Renal pelvis (tissue), 1 donor: ENCODE measurements at regions not wholly inside any gene's neighbourhood (a gene's known extent, or its start where the extent isn't known, plus 50 kb on each side); places are given as distances from the start of the nearest gene placed in this dataset.
"Not testable (repeated sequence)": the region's sequence is repeated elsewhere in the genome, so short reads cannot be mapped to it uniquely, and the experiment has no call there.

Experiments used
- DNase-seq: peaks from one replicate; pipeline ENCODE4 v3.0.0-alpha.2; 2013

- DNase-seq = no peak
Observed at GRCh38 chr9:30160570-30160969, 2223.9 kb upstream of the ACO1 start.

- DNase-seq = no peak
Observed at GRCh38 chr9:30172206-30172605, 2212.2 kb upstream of the ACO1 start.

GRCh38 chr9:30178610-30179009, 2205.8 kb upstream of the ACO1 start:
- DNase-seq = no peak

- DNase-seq = no peak
Observed at GRCh38 chr9:30193421-30193820, 2191.0 kb upstream of the ACO1 start.

DNA sequence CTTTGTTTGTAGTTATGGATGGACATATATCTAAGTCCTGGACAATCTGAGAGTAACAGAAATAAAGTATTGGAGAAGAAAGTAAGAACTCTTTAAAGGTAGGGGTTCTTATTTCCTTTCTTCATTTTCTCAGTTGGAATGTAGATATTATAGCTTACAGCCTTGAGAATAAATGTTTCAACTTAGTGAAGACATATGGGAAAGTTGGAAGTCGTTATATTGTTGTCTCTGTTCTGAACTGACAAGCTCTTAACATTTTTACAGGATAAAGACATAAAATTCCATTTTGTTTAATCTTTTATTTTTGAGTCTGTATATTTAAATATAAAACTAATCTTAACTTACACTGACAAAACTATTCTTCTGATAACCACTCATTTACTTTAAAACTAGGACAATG, 2187.5 kb upstream of the ACO1 start:
- DNase-seq = no peak

GRCh38 chr9:30197453-30197852, 2187.0 kb upstream of the ACO1 start:
- no peak for DNase-seq

DNA sequence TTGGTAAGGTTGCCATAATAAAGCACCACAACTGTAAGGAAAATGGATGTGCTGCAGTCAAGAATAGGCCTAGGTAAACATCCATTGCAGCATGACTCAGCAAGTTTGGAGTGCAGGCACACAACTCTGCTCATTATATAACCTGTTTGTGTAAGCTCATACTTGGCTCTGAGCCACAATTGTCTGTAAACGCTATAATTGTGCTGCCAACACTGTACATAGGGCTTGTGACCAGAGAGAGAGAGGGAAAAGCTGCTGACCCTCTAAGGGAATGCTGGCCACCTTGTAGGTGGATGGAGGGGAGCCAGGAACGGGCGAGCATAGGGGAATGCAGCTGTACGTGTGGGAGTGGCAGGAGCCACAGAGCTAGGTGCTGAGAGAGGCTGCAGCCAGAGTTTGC, 2186.5 kb upstream of the ACO1 start:
- no peak for DNase-seq

DNA sequence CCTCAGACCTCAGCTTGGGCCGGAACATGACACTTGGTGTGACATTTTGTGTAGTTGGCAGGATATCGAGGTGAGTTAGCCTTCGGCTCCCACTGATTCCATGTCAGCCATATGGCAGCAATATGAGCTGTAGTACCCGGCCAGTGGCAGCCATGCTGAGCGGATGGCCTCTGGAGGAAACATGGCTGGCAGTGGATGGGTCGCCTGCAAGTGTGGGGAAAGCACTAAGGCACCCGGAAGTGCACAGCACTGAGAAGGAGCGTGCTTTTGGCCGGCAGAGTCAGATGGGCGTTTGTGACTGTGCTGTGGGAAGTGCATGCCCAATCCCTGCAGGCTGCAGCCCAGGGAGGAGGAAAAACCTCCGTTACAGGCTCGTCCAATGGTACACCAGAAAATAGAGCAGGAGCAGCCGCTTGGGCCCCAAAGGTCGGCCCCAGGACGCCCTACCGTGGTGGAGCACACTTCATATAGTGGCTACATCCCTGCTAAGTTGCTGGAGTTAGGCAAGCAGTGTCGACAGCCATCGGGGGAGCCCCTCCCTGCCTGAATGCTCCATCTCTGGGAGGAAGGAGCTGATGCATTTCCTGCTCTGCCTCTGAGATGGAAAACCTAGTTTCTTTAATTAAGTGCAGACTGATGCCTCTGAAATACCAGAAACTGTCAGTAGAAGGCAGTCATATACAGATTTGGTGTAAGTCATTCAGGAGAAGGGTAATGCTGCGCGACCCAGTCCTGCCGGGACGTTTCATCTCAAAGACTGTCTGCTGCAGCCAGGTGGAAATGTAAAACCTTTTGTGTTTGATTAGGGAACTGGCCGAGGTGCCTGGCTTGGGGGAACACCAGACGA, 2185.8 kb upstream of the ACO1 start:
- DNase-seq = no peak

GRCh38 chr9:30201024-30201423, 2183.4 kb upstream of the ACO1 start:
- DNase-seq = no peak

GRCh38 chr9:30235068-30235467, 2149.4 kb upstream of the ACO1 start:
- no peak for DNase-seq

DNA sequence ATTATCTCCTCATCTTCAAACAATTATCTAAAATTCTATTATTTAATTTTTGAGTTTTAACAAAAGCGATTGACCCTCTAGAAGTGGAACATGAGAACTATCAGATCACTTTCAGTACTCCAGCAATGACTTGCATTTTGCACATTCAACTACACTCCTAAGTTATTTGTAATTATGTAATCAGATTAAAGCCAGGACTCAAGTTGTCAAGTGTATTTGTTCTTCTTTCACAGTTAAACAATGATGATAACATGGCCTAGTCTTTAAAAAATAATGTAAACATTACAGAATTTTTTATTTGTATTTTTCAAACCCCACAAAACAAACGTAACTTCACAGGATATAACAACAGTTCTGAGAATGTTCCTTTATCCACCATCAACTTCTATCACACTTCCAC, 2148.9 kb upstream of the ACO1 start:
- no peak for DNase-seq

GRCh38 chr9:30239878-30240277, 2144.6 kb upstream of the ACO1 start:
- no peak for DNase-seq

DNA sequence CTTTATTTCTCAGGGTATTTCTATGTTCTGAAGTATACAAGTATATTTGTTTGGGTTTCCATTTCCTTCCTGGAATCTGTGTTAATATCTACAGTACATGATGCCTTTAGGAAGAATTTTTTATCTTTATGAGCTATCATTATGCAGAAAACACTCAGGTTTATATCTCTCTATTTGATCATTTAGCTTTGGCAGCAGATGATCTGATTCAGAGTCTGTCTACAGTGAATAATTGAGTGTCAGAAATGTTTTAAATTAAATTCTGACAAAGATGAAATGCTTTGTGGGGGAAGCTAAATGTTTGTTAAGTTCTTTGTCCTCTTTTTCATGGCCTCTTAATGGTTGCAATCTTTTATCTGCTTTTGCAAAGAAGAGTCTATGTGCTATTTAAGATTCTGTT, 2141.0 kb upstream of the ACO1 start:
- no peak for DNase-seq

- DNase-seq = no peak
Observed at GRCh38 chr9:30244877-30245276, 2139.6 kb upstream of the ACO1 start.

- DNase-seq = no peak
Observed at GRCh38 chr9:30250872-30251271, 2133.6 kb upstream of the ACO1 start.

DNA sequence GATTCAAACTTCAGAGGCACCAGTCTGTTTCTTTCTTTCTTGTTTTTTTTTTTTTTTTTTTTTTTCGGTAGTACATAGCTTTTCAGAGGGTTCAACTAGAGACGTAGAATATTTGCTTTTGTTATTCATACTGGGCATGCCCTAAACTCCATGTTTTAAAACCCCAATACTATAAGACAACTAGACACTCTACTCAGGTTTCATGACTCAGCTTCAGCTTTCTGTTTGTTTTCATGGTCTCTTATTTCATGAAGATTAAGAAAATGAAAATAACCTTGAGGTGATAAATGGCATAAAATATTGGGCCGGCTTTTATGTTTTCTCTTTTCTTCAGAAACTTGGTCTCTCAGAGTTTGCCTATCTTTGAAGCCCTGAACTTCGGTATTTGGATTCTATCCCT, 2126.3 kb upstream of the ACO1 start:
- no peak for DNase-seq

- DNase-seq = no peak
Observed at GRCh38 chr9:30280229-30280900, 2104.1 kb upstream of the ACO1 start.

GRCh38 chr9:30289435-30289834, 2095.0 kb upstream of the ACO1 start:
- DNase-seq = no peak

GRCh38 chr9:30292026-30292425, 2092.4 kb upstream of the ACO1 start:
- not testable (repeated sequence) for DNase-seq

- no peak for DNase-seq
Observed at GRCh38 chr9:30293231-30293630, 2091.2 kb upstream of the ACO1 start.

DNA sequence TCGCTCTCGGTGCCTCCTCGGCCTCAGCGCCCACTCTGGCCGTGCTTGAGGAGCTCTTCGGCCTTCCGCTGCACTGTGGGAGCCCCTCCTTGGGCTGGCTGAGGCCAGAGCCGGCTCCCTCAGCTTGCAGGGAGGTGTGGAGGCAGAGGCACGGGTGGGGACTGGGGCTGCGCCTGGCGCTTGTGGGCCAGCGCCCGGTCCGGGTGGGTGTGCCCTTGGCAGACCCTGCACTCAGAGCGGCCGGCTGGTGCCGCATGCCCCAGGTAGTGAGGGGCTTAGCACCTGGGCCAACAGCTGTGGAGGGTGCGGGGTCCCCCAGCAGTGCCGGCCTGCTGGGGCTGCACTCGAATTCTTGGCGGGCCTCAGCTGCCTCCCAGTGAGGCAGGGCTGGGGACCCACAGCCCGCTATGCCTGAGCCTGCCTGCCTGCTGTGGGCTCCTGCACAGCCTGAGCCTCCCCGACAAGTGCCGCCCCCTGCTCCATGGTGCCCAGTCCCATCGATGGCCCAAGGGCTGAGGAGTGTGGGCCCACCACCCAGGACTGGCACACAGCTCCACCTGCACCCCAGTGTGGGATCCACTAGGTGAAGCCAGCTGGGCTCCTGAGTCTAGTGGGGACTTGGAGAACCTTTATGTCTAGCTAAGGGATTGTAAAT, 2085.2 kb upstream of the ACO1 start:
- no peak for DNase-seq

- peak; percentile 7 for DNase-seq
Observed at GRCh38 chr9:30301271-30301963, 2083.0 kb upstream of the ACO1 start.
